ENCODE measurements at regions not wholly inside any gene's neighbourhood (a gene's known extent, or its start where the extent isn't known, plus 50 kb on each side); places are given as distances from the start of the nearest gene placed in this dataset.

DNA sequence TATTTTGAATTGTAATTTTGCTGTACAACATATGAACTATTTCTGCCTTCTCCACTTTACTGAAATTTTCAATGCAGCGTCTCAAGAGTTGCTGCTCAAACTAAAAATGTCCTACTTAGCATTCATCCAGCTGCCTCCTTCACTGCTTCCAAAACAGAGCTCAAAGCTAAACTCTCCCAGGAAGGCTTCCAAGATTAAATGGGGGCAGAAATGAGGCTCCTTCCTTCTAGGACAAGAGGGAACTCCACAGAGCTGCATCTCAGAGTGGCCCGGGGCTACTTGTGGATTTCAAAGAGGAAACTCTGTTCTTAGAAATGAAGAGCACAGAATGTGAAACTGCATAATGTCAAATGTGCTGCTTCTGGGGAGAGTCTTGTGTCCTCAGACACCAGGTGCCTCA, 295.9 kb upstream of the NCAM1 start:
- CTCF ChIA-PET = no interaction called here
- Histone ChIP-seq H4K20me1 (replicated peaks; ENCODE audit: control insufficient read depth, extremely low read depth, insufficient read depth, low read length) (no peaks in the 10 kb centered on the region), H3K27me3 (ENCODE audit: control insufficient read depth in 2 of 2, insufficient read depth in 2 of 2, low read length in 2 of 2) (no peaks in the 10 kb centered on the region), H3K4me3 (replicated peaks in 1 of 3; ENCODE audit: insufficient read depth in 1 of 3, low read depth in 1 of 3, low read length in 3 of 3) (no peak overlapping the region), H3K4me1 (ENCODE audit: control insufficient read depth, extremely low read depth, insufficient read depth, low read length) (no peaks in the 10 kb centered on the region), H3K4me2 (ENCODE audit: insufficient read depth, low read length) (no peak overlapping the region), H3K9me3 (replicated peaks; ENCODE audit: control insufficient read depth, insufficient read depth, low read length) (no peaks in the 10 kb centered on the region), H3K9ac (replicated peaks; ENCODE audit: extremely low read depth, insufficient read depth, low read length) (no peak overlapping the region), H2AFZ (ENCODE audit: low read depth, low read length) (no peak overlapping the region), H3K79me2 (ENCODE audit: control insufficient read depth, insufficient read depth, low read length) (no peaks in the 10 kb centered on the region), H3K9me1 (replicated peaks; ENCODE audit: control insufficient read depth, extremely low read depth, insufficient read depth, low read length) (no peaks in the 10 kb centered on the region), H3K27ac (ENCODE audit: insufficient read depth, low read depth, low read length) (no peak overlapping the region), H3K36me3 (ENCODE audit: control insufficient read depth in 2 of 2, extremely low read depth in 1 of 2, insufficient read depth in 2 of 2, low read length in 2 of 2) (no peaks in the 10 kb centered on the region)
- DNase-seq (ENCODE audit: low read depth, low spot score) (no peak), FAIRE-seq (no peak)
- dilution Hi-C loops (cut with MboI; ENCODE audit: extremely low pct_ligation_motif_present, low sequenced_read_pairs) = no loop called here
- BruUV-seq (replicated peaks) = no TSS peak
- intact Hi-C loops (cut with micrococcal nuclease) = no loop called here
- POLR2A ChIA-PET = no interaction called here
- TF ChIP-seq MYC (IDR thresholded peaks at IDR 0.05; ENCODE audit: low read depth, low read length) = no peak
- TF ChIP-seq, protein P1, sequence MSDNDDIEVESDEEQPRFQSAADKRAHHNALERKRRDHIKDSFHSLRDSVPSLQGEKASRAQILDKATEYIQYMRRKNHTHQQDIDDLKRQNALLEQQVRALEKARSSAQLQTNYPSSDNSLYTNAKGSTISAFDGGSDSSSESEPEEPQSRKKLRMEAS (IDR thresholded peaks at IDR 0.05; ENCODE audit: insufficient read depth, insufficient read length) = no peak
- no peak for TF ChIP-seq JUN (IDR thresholded peaks at IDR 0.05; ENCODE audit: borderline replicate concordance, insufficient read depth, insufficient read length, low read depth)
- TF ChIP-seq GATA2 (IDR thresholded peaks at IDR 0.05; ENCODE audit: insufficient read depth, insufficient read length, low read depth, low read length) = no peak
- TF ChIP-seq FOS (IDR thresholded peaks at IDR 0.05; ENCODE audit: borderline replicate concordance, insufficient read depth, low read length) = no peak
- no peak for TF ChIP-seq POLR2AphosphoS5 (IDR thresholded peaks at IDR 0.05; ENCODE audit: insufficient read depth, low read depth, low read length)
- TF ChIP-seq POLR2A (IDR thresholded peaks at IDR 0.05; ENCODE audit: low read depth, low read length) = no peak
- no peak for TF ChIP-seq EZH2 (IDR thresholded peaks at IDR 0.05; ENCODE audit: borderline replicate concordance, low read depth, low read length, severe bottlenecking)
- TF ChIP-seq, protein P2, sequence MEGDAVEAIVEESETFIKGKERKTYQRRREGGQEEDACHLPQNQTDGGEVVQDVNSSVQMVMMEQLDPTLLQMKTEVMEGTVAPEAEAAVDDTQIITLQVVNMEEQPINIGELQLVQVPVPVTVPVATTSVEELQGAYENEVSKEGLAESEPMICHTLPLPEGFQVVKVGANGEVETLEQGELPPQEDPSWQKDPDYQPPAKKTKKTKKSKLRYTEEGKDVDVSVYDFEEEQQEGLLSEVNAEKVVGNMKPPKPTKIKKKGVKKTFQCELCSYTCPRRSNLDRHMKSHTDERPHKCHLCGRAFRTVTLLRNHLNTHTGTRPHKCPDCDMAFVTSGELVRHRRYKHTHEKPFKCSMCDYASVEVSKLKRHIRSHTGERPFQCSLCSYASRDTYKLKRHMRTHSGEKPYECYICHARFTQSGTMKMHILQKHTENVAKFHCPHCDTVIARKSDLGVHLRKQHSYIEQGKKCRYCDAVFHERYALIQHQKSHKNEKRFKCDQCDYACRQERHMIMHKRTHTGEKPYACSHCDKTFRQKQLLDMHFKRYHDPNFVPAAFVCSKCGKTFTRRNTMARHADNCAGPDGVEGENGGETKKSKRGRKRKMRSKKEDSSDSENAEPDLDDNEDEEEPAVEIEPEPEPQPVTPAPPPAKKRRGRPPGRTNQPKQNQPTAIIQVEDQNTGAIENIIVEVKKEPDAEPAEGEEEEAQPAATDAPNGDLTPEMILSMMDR (IDR thresholded peaks at IDR 0.05; ENCODE audit: extremely low read depth in 1 of 2, insufficient read depth in 1 of 2, low read depth in 1 of 2, low read length in 2 of 2) = no peak
